Urinary bladder (tissue), 4 donors: ENCODE measurements at regions not wholly inside any gene's neighbourhood (a gene's known extent, or its start where the extent isn't known, plus 50 kb on each side); places are given as distances from the start of the nearest gene placed in this dataset.
"Not testable (repeated sequence)": the region's sequence is repeated elsewhere in the genome, so short reads cannot be mapped to it uniquely, and the experiment has no call there.

Experiments
- DNase-seq: peaks from one replicate; pipeline ENCODE4 v3.0.0-alpha.2; 2015; ENCODE audit errors: extremely low spot score
- H3K27ac ChIP-seq: one replicate; pipeline ENCODE4 v1.5.1; 2013; ENCODE audit warnings: low read depth, mild to moderate bottlenecking, moderate library complexity
- H3K36me3 ChIP-seq: one replicate; pipeline ENCODE4 v1.6.1; 2013; ENCODE audit warnings: mild to moderate bottlenecking, moderate library complexity; ENCODE audit not compliant: insufficient read depth
- H3K4me1 ChIP-seq: one replicate; pipeline ENCODE4 v1.6.1; 2013; ENCODE audit warnings: mild to moderate bottlenecking, moderate library complexity; ENCODE audit not compliant: insufficient read depth
- H3K4me3 ChIP-seq: one replicate; pipeline ENCODE4 v1.5.1; 2013; ENCODE audit warnings: low read depth, low read length
- WGBS: extraction: QIAGEN DNeasy Blood & Tissue Kit; methylation state at CpG from one replicate; pipeline ENCODE4 v1.1.7; 2013; 5-methylcytosine and 5-hydroxymethylcytosine counted together
- small RNA-seq: library from RNA; depleted of rRNA; stranded (forward); fragments of <200 nt; gene quantifications from one replicate; pipeline ENCODE3, GENCODE V24; 2014
- donor health status: healthy with polysubstance abuse.
- donor health status: healthy.

DNA sequence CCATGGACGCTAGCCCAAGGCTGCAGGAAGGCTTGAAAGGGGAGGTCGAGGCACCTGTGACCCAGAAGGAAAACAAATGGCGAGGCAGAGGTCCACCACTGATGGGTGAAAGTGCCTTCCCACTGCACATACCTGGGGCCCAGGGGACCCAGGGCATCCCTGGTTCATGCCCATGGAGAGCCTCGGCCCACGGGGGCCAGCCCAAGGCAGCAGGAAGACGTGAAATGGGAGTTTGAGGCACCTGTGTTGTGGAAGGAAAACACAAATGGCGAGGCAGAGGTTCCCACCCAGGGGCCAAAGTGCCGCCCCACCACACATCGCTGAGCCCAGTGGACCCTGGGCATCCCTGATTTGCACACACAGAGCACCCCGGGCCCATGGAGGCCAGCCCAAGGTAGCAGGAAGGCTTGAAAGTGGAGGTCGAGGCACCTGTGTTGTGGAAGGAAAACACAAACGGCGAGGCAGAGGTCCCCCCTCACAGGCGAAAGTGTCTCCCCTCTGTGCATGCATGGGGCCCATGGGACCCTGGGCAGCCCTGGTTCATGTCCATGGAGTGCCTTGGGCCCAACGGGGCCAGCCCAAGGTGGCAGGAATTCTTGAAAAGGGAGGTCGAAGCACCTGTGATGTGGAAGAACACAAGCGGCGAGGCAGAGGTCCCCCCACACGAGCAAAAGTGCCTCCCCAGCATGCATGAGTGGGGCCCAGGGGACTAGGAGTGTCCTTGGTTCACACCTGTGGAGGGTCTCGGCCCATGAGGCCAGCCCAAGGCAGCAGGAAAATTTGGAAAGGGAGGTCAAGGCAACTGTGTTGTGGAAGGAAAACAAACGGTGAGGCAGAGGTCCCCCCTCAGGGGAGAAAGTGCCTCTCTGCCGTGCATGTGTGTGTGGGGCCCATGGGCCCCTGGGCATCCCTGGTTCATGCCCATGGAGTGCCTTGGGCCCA, 383.3 kb downstream of the ALG10 start:
- 69% methylated on average over 22 of the region's 22 CpGs for WGBS
- no peak for DNase-seq
- no peak overlapping the region for H3K27ac ChIP-seq
- no peaks in the 10 kb centered on the region for H3K36me3 ChIP-seq
- no peaks in the 10 kb centered on the region for H3K4me1 ChIP-seq
- no peak overlapping the region for H3K4me3 ChIP-seq

DNA sequence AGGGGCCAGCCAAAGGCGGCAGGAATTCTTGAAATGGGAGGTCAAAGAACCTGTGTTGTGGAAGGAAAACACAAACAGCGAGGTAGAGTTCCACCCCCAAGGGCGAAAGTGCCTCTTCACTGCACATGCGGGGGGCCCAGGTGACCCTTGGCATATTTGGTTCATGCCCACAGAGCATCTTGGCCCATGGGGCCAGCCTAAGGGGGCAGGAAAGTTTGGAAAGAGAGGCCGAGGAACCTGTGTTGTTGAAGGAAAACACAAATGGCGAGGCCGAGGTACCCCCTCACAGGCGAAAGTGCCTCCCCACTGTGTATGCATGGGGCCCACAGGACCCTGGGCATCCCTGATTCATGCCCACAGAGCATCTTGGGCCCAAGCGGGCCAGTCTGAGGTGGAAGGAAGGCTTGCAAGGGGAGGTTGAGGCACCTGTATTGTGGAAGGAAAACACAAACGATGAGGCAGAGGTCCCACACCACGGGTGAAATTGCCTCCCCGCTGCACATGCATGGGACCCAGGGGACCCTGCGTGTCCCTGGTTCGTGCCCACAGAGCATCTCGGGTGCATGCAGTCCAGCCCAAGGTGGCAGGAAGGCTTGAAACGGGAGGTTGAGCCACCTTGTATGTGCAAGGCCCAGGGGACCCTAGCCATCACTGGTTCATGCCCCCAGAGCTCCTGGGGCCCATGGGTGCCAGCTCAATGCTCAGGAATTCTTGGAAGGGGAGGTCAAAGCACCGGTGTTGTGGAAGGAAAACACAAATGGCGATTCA, 384.1 kb downstream of the ALG10 start:
- H3K4me3 ChIP-seq: no peak overlapping the region
- no peak for DNase-seq
- no peaks in the 10 kb centered on the region for H3K36me3 ChIP-seq
- no peak overlapping the region for H3K27ac ChIP-seq
- 71% methylated on average over 18 of the region's 18 CpGs for WGBS
- H3K4me1 ChIP-seq: no peaks in the 10 kb centered on the region

DNA sequence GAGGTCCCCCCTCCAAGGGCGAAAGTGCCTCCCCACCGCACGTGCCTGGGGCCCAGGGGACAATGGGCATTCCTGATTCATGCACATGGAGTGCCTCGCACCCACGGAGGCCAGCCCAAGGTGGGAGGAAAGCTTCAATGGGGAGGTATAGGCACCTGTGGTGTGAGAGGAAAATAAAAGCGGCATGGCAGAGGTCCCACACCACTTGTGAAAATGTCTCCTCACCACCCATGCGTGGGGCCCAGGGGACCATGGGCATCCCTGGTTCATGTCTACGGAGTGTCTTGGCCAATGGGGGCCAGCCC, 384.7 kb downstream of the ALG10 start:
- Histone ChIP-seq H3K36me3 (no peaks in the 10 kb centered on the region), H3K4me3 (no peak overlapping the region), H3K27ac (no peak overlapping the region), H3K4me1 (no peaks in the 10 kb centered on the region)
- WGBS: 76% methylated on average over 8 of the region's 8 CpGs
- no peak for DNase-seq

DNA sequence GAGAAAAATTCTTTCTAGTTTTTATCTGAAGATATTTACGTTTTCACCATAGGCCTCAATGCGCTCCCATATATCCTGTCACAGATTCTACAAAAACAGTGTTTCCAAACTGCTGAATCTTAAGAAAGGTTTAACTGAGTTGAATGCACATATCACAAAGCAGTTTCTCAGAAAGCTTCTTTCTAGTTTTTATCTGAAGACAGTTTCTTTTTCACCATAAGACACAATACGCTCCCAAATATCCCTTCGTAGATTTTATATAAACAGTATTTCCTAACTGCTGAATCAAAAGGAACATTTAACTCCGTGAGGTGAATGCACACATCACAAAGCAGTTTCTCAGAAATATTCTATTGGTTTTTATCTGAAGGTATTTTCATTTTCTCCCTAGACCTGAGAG, 385.5 kb downstream of the ALG10 start:
- no peaks in the 10 kb centered on the region for H3K4me1 ChIP-seq
- 66% methylated on average over 5 of the region's 5 CpGs for WGBS
- H3K27ac ChIP-seq: no peak overlapping the region
- no peak overlapping the region for H3K4me3 ChIP-seq
- no peak for DNase-seq
- no peaks in the 10 kb centered on the region for H3K36me3 ChIP-seq

DNA sequence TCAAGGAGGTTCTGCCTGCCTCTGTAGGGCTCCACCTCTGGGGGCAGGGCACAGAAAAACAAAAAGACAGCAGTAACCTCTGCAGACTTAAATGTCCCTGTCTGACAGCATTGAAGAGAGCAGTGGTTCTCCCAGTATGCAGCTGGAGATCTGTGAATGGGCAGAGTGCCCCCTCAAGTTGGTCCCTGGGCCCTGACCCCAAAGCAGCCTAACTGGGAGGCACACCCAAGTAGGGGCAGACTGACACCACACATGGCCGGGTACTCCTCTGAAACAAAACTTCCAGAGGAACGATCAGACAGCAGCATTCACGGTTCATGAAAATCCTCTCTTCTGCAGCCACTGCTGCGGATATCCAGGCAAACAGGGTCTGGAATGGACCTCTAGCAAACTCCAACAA, 409.2 kb downstream of the ALG10 start:
- not testable (repeated sequence) for H3K36me3 ChIP-seq, DNase-seq, H3K4me1 ChIP-seq, H3K4me3 ChIP-seq, H3K27ac ChIP-seq
- WGBS: 71% methylated on average over 4 of the region's 4 CpGs

Small RNA genes lying in the stretch of these regions (small RNA-seq; reads per million reads assigned to genes)
- 1.3 reads per million, percentile 80 among the genes with 10 or more reads in this experiment for gene RNA5SP357
